Right lobe of liver (tissue), 4 donors: ENCODE measurements at regions not wholly inside any gene's neighbourhood (a gene's known extent, or its start where the extent isn't known, plus 50 kb on each side); places are given as distances from the start of the nearest gene placed in this dataset.
"Not testable (repeated sequence)": the region's sequence is repeated elsewhere in the genome, so short reads cannot be mapped to it uniquely, and the experiment has no call there.

Experiments used
- POLR2A ChIP-seq: fragments of 450-650 bp; IDR thresholded peaks from one replicate; pipeline ENCODE4 v1.6.1; 2017; ENCODE audit warnings: antibody characterized with exemption, mild to moderate bottlenecking
- TF ChIP-seq, protein P1 (sequence below), 4 donors: fragments of 200-600 bp in 3 of 4; fragments of 450-650 bp in 1 of 4; IDR thresholded peaks; one replicate each; pipeline versions ENCODE4 v1.5.1 to v1.8.0; 2016 to 2022; ENCODE audit warnings: antibody characterized with exemption in 4 of 4, mild to moderate bottlenecking in 2 of 4
- donor health status: DM: no; HTN: no; CAD: no.
- donor health status: DM: no; HTN: no; CAD: no.
- donor health status: DM: no; HTN: yes; CAD: no.

- TF ChIP-seq, protein P1, sequence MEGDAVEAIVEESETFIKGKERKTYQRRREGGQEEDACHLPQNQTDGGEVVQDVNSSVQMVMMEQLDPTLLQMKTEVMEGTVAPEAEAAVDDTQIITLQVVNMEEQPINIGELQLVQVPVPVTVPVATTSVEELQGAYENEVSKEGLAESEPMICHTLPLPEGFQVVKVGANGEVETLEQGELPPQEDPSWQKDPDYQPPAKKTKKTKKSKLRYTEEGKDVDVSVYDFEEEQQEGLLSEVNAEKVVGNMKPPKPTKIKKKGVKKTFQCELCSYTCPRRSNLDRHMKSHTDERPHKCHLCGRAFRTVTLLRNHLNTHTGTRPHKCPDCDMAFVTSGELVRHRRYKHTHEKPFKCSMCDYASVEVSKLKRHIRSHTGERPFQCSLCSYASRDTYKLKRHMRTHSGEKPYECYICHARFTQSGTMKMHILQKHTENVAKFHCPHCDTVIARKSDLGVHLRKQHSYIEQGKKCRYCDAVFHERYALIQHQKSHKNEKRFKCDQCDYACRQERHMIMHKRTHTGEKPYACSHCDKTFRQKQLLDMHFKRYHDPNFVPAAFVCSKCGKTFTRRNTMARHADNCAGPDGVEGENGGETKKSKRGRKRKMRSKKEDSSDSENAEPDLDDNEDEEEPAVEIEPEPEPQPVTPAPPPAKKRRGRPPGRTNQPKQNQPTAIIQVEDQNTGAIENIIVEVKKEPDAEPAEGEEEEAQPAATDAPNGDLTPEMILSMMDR (IDR thresholded peaks at IDR 0.05) = not testable (repeated sequence)
- TF ChIP-seq POLR2A = not testable (repeated sequence)
Measured at GRCh38 chr17:16840219-16840618, 131.7 kb downstream of the TNFRSF13B start.
